H1 (cell line): ENCODE measurements at regions not wholly inside any gene's neighbourhood (a gene's known extent, or its start where the extent isn't known, plus 50 kb on each side); places are given as distances from the start of the nearest gene placed in this dataset.

Experiments used
- ATF3 ChIP-seq: IDR thresholded peaks from 2 replicates; pipeline ENCODE4 v1.6.1; 2011; ENCODE audit warnings: low read depth, mild to moderate bottlenecking, low read length; ENCODE audit not compliant: insufficient read depth
- BRCA1 ChIP-seq: IDR thresholded peaks from 2 replicates; pipeline ENCODE4 v1.6.1; 2012; ENCODE audit warnings: low read depth, low read length, improper control_type of control experiment
- CBX8 ChIP-seq: fragments of 300-800, 300-1000 bp; sonication (generic); IDR thresholded peaks from 2 replicates; pipeline ENCODE4 v1.7.1; 2016; ENCODE audit warnings: low read depth, low read length, borderline replicate concordance
- CHD1 ChIP-seq: IDR thresholded peaks from 2 replicates; pipeline ENCODE4 v1.6.1; 2012; ENCODE audit warnings: low read depth, low read length, improper control_type of control experiment
- HDAC6 ChIP-seq: IDR thresholded peaks from one replicate; pipeline ENCODE4 v1.7.1; 2012; ENCODE audit warnings: low read depth, mild to moderate bottlenecking, inconsistent platforms, low read length, moderate library complexity
- KDM5A ChIP-seq: fragments of 200-600 bp; IDR thresholded peaks from 2 replicates; pipeline ENCODE4 v1.7.1; 2012; ENCODE audit warnings: mild to moderate bottlenecking, low read length, inconsistent platforms, mixed read lengths
- RBBP5 ChIP-seq: IDR thresholded peaks from 2 replicates; pipeline ENCODE4 v1.7.1; 2012; ENCODE audit warnings: low read depth, mild to moderate bottlenecking, inconsistent platforms, low read length, moderate library complexity, borderline replicate concordance
- RXRA ChIP-seq: IDR thresholded peaks from 2 replicates; pipeline ENCODE4 v1.6.1; 2011; ENCODE audit warnings: low read depth, mild to moderate bottlenecking, low read length, moderate library complexity; ENCODE audit not compliant: insufficient read depth
- SUZ12 ChIP-seq: fragments of 200-600 bp; sonication (generic); IDR thresholded peaks from 2 replicates; pipeline ENCODE4 v1.6.1; 2012; ENCODE audit warnings: mild to moderate bottlenecking, inconsistent platforms, low read length, moderate library complexity, mixed read lengths
- TBP ChIP-seq: IDR thresholded peaks from 2 replicates; pipeline ENCODE4 v1.6.1; 2011; ENCODE audit warnings: low read depth, low read length, improper control_type of control experiment
- USF2 ChIP-seq: IDR thresholded peaks from 2 replicates; pipeline ENCODE4 v1.6.1; 2011; ENCODE audit warnings: low read length, improper control_type of control experiment

GRCh38 chr11:13848031-13848430 is 114.5 kb upstream of the SPON1 start (continued):
- TF ChIP-seq RXRA (no peak), KDM5A (no peak), SUZ12 (no peak), ATF3 (no peak), CBX8 (no peak), TBP (no peak), CHD1 (no peak), RBBP5 (no peak), HDAC6 (no peak), BRCA1 (no peak), USF2 (no peak)
- TF ChIP-seq, all 59 proteins: peak for 0
